OCI-LY7 (cell line): ENCODE measurements at regions not wholly inside any gene's neighbourhood (a gene's known extent, or its start where the extent isn't known, plus 50 kb on each side); places are given as distances from the start of the nearest gene placed in this dataset.

ENCODE experiments used
- BruUV-seq: library from RNA; stranded (reverse); fragments of 400-500 nt; replicated peaks from 2 replicates; lab custom pipeline; 2021; lab: Mats Ljungman, UMichigan
- CTCF ChIA-PET: fragments of 300-600 bp; sonication (Branson Sonifier 250); formaldehyde crosslinking; loops from one replicate; lab custom pipeline; 2022; ENCODE audit warnings: antibody characterized with exemption; ENCODE audit not compliant: unreplicated experiment; lab: Charles Lee
- POLR2A ChIA-PET: fragments of 300-600 bp; sonication (Branson Sonifier 250); formaldehyde crosslinking; loops from one replicate; lab custom pipeline; 2022; ENCODE audit warnings: antibody characterized with exemption; lab: Charles Lee
- DNase-seq: peaks from one replicate; pipeline ENCODE4 v3.0.0-alpha.2; 2015; ENCODE audit warnings: low spot score
- H2AFZ ChIP-seq: fragments of 200-600 bp; sonication (generic), shearing (Covaris generic); 2 replicates; pipeline ENCODE4 v1.6.1; 2014; ENCODE audit warnings: mild to moderate bottlenecking, antibody characterized with exemption, low read length, moderate library complexity
- H3K27ac ChIP-seq: fragments of 200-600 bp; sonication (generic); 2 replicates; pipeline ENCODE4 v1.5.1; 2014; ENCODE audit warnings: mixed run types, low read depth, mild to moderate bottlenecking, moderate library complexity, low read length, inconsistent platforms; ENCODE audit not compliant: poor library complexity, severe bottlenecking
- H3K36me3 ChIP-seq: fragments of 200-600 bp; sonication (generic); 2 replicates; pipeline ENCODE4 v1.6.1; 2014; ENCODE audit warnings: mild to moderate bottlenecking, antibody characterized with exemption, low read length, moderate library complexity, mixed read lengths; ENCODE audit not compliant: insufficient read depth
- H3K4me1 ChIP-seq: fragments of 200-600 bp; sonication (generic); 2 replicates; pipeline ENCODE4 v1.5.1; 2014; ENCODE audit warnings: mild to moderate bottlenecking, low read length; ENCODE audit not compliant: insufficient read depth, poor library complexity, severe bottlenecking
- H3K4me2 ChIP-seq: fragments of 200-600 bp; sonication (generic); 2 replicates; pipeline ENCODE4 v1.6.1; 2014; ENCODE audit warnings: mild to moderate bottlenecking, low read length
- H3K4me3 ChIP-seq: fragments of 200-600 bp; sonication (generic); 2 replicates; pipeline ENCODE4 v1.5.1; 2014; ENCODE audit warnings: mild to moderate bottlenecking, low read depth, low read length; ENCODE audit not compliant: poor library complexity, severe bottlenecking
- H3K79me2 ChIP-seq: fragments of 200-600 bp; sonication (generic); 2 replicates; pipeline ENCODE4 v1.6.1; 2016; ENCODE audit warnings: low read depth, mild to moderate bottlenecking, low read length, moderate library complexity, mixed read lengths; ENCODE audit not compliant: insufficient read depth
- H3K9me2 ChIP-seq: fragments of 200-600 bp; sonication (generic); 2 replicates; pipeline ENCODE4 v1.6.1; 2016; ENCODE audit warnings: mild to moderate bottlenecking, low read length, mixed read lengths; ENCODE audit not compliant: insufficient read depth
- H3K9me3 ChIP-seq: fragments of 200-600 bp; sonication (generic); 2 replicates; pipeline ENCODE4 v1.6.1; 2014; ENCODE audit warnings: mild to moderate bottlenecking, mixed run types, low read length, mixed read lengths
- H4K20me1 ChIP-seq: fragments of 200-600 bp; sonication (generic); 2 replicates; pipeline ENCODE4 v1.6.1; 2014; ENCODE audit warnings: mild to moderate bottlenecking, antibody characterized with exemption, low read length, moderate library complexity, mixed read lengths; ENCODE audit not compliant: insufficient read depth
- CTCF ChIP-seq: fragments of 200-600 bp; sonication (generic); conservative IDR thresholded peaks from 2 replicates; pipeline ENCODE4 v1.5.1; 2014; ENCODE audit warnings: mild to moderate bottlenecking, antibody characterized with exemption, low read length, moderate library complexity, mixed read lengths
- EZH2phosphoT487 ChIP-seq: fragments of 200-600 bp; sonication (generic); IDR thresholded peaks from 2 replicates; pipeline ENCODE4 v1.6.1; 2018; ENCODE audit warnings: low read depth, borderline replicate concordance, mild to moderate bottlenecking, mixed run types, antibody characterized with exemption, low read length, moderate library complexity, mixed read lengths
- intact Hi-C: fragments of 100-400 bp; cut with micrococcal nuclease; formaldehyde crosslinking; loops from one replicate; pipeline ENCODE4 v1.10.0; 2022; ENCODE audit not compliant: unreplicated experiment

- Histone ChIP-seq H2AFZ (no peak overlapping the region), H4K20me1 (no peaks in the 10 kb centered on the region), H3K27ac (no peak overlapping the region), H3K9me2 (no peaks in the 10 kb centered on the region), H3K9me3 (no peaks in the 10 kb centered on the region), H3K4me3 (no peak overlapping the region), H3K79me2 (no peaks in the 10 kb centered on the region), H3K36me3 (no peaks in the 10 kb centered on the region), H3K4me2 (no peak overlapping the region), H3K4me1 (no peaks in the 10 kb centered on the region)
- TF ChIP-seq CTCF (no peak), EZH2phosphoT487 (no peak)
- ChIA-PET CTCF (no interaction called here), POLR2A (no interaction called here)
- no peak for DNase-seq
- BruUV-seq, result no TSS peak
- intact Hi-C loops, result no loop called here
Observed at GRCh38 chr3:168524129-168524528, 428.4 kb upstream of the GOLIM4 start.

GRCh38 chr3:168517249-168518071 is 421.7 kb upstream of the GOLIM4 start:
- Histone ChIP-seq H3K4me2 (no peak overlapping the region), H2AFZ (no peak overlapping the region), H3K9me3 (no peaks in the 10 kb centered on the region), H3K27ac (no peak overlapping the region), H3K4me3 (no peak overlapping the region), H3K4me1 (no peaks in the 10 kb centered on the region), H3K79me2 (no peaks in the 10 kb centered on the region), H4K20me1 (no peaks in the 10 kb centered on the region), H3K36me3 (no peaks in the 10 kb centered on the region), H3K9me2 (no peaks in the 10 kb centered on the region)
- DNase-seq, result no peak
- ChIA-PET CTCF (no interaction called here), POLR2A (no interaction called here)
- TF ChIP-seq EZH2phosphoT487, result no peak
- TF ChIP-seq CTCF, result no peak
- intact Hi-C loops, result no loop called here
- no TSS peak for BruUV-seq

- no peaks in the 10 kb centered on the region for H3K9me3 ChIP-seq
- no peaks in the 10 kb centered on the region for H3K9me2 ChIP-seq
- ChIA-PET CTCF (no interaction called here), POLR2A (interaction anchor here (0.6 kb wide), 1 partner anchor 75 kb away, joined by 9 read pairs; no protein-coding TSS in a partner anchor)
- DNase-seq, result no peak
- H3K4me3 ChIP-seq, result no peak overlapping the region
- H3K79me2 ChIP-seq, result no peaks in the 10 kb centered on the region
- no peaks in the 10 kb centered on the region for H3K4me1 ChIP-seq
- H2AFZ ChIP-seq, result no peak overlapping the region
- no peak overlapping the region for H3K4me2 ChIP-seq
- no TSS peak for BruUV-seq
- no peaks in the 10 kb centered on the region for H3K36me3 ChIP-seq
- H3K27ac ChIP-seq, result no peak overlapping the region
- no peaks in the 10 kb centered on the region for H4K20me1 ChIP-seq
- intact Hi-C loops, result no loop called here
- TF ChIP-seq CTCF, result no peak
- no peak for TF ChIP-seq EZH2phosphoT487
Observed at GRCh38 chr3:168514252-168514651, 418.5 kb upstream of the GOLIM4 start.
